SK-N-SH (cell line): ENCODE measurements at regions not wholly inside any gene's neighbourhood (a gene's known extent, or its start where the extent isn't known, plus 50 kb on each side); places are given as distances from the start of the nearest gene placed in this dataset.

Source experiments
- CTCF ChIA-PET: fragments of 300-600, 350-600 bp; formaldehyde crosslinking; extraction: SDS; loops from one replicate; lab custom pipeline; 2021; lab: Yijun Ruan, JAX
- POLR2A ChIA-PET: fragments of 350-600 bp; sonication (Branson Sonifier 250); formaldehyde crosslinking; extraction: SDS; loops from one replicate; lab custom pipeline; 2020; ENCODE audit warnings: antibody characterized with exemption, inconsistent platforms; lab: Yijun Ruan, JAX
- DNase-seq: peaks from one replicate; pipeline ENCODE4 v3.0.0; 2012
- H2AFZ ChIP-seq: fragments of 200-600 bp; sonication (generic); 2 replicates; pipeline ENCODE4 v1.8.1; 2016; ENCODE audit warnings: antibody characterized with exemption, mild to moderate bottlenecking, low read depth
- H3F3A ChIP-seq: fragments of 200-600 bp; sonication (generic); replicated peaks from 2 replicates; pipeline ENCODE3; 2016; ENCODE audit warnings: antibody characterized with exemption, mild to moderate bottlenecking; ENCODE audit not compliant: insufficient read depth
- H3K27ac ChIP-seq, 2 experiments: fragments of 200-500 bp in 1 of 2; fragments of 200-600 bp in 1 of 2; sonication (Bioruptor generic) in 1 of 2; sonication (generic), shearing (Covaris generic) in 1 of 2; 2 replicates each; pipeline versions ENCODE4 v1.5.1 to v1.6.1; 2014 to 2016; ENCODE audit warnings: low read depth in 2 of 2, inconsistent platforms in 1 of 2, low read length in 1 of 2, mild to moderate bottlenecking in 1 of 2, mixed read lengths in 1 of 2
- H3K27me3 ChIP-seq: fragments of 200-600 bp; sonication (generic), shearing (Covaris generic); 2 replicates; pipeline ENCODE4 v1.6.1; 2016; ENCODE audit warnings: mixed run types; ENCODE audit not compliant: insufficient read depth
- H3K36me3 ChIP-seq, 2 experiments: fragments of 200-500 bp in 1 of 2; fragments of 200-600 bp in 1 of 2; sonication (Bioruptor generic) in 1 of 2; sonication (generic) in 1 of 2; replicated peaks in 1 of 2; 2 replicates each; pipeline versions ENCODE3 to v1.5.1; 2014 to 2016; ENCODE audit warnings: low read length in 1 of 2, mild to moderate bottlenecking in 1 of 2; ENCODE audit not compliant: insufficient read depth in 2 of 2, control insufficient read depth in 1 of 2
- H3K4me1 ChIP-seq, 2 experiments: fragments of 200-500 bp in 1 of 2; fragments of 200-600 bp in 1 of 2; sonication (Bioruptor generic) in 1 of 2; sonication (generic), shearing (Covaris generic) in 1 of 2; 2 replicates each; pipeline versions ENCODE4 v1.5.1 to v1.6.1; 2014 to 2016; ENCODE audit warnings: low read depth in 1 of 2, low read length in 1 of 2, mixed run types in 1 of 2; ENCODE audit not compliant: insufficient read depth in 2 of 2, control insufficient read depth in 1 of 2
- H3K4me2 ChIP-seq: fragments of 200-600 bp; sonication (generic), shearing (Covaris generic); 2 replicates; pipeline ENCODE4 v1.6.1; 2017; ENCODE audit warnings: mixed run types
- H3K4me3 ChIP-seq, 2 experiments: fragments of 200-500 bp in 1 of 2; fragments of 200-600 bp in 1 of 2; sonication (Bioruptor generic) in 1 of 2; sonication (generic), shearing (Covaris generic) in 1 of 2; 2 replicates each; pipeline versions ENCODE4 v1.5.1 to v1.8.1; 2014 to 2016; ENCODE audit warnings: low read depth in 2 of 2, inconsistent platforms in 1 of 2, low read length in 1 of 2, mild to moderate bottlenecking in 1 of 2, mixed read lengths in 1 of 2, moderate library complexity in 1 of 2
- H3K79me2 ChIP-seq: fragments of 200-600 bp; sonication (generic); 2 replicates; pipeline ENCODE4 v1.8.1; 2017; ENCODE audit warnings: mild to moderate bottlenecking; ENCODE audit not compliant: insufficient read depth
- H3K9ac ChIP-seq: fragments of 200-600 bp; sonication (generic); 2 replicates; pipeline ENCODE4 v1.6.1; 2017; ENCODE audit warnings: mixed run types
- H3K9me2 ChIP-seq: fragments of 200-600 bp; sonication (generic); 2 replicates; pipeline ENCODE4 v1.6.1; 2017; ENCODE audit warnings: mixed run types
- H3K9me3 ChIP-seq: fragments of 200-600 bp; sonication (generic); 2 replicates; pipeline ENCODE4 v1.6.1; 2017; ENCODE audit warnings: mixed run types, mild to moderate bottlenecking, moderate library complexity
- H4K20me1 ChIP-seq: fragments of 200-600 bp; sonication (generic); 2 replicates; pipeline ENCODE4 v1.6.1; 2017; ENCODE audit warnings: mild to moderate bottlenecking, mixed run types; ENCODE audit not compliant: insufficient read depth
- CHD2 ChIP-seq: fragments of 150-350 bp; IDR thresholded peaks from 2 replicates; pipeline ENCODE4 v1.6.1; 2018; ENCODE audit warnings: low read length; ENCODE audit not compliant: partially characterized antibody
- CTCF ChIP-seq: fragments of 200-600 bp; sonication (generic); IDR thresholded peaks from 2 replicates; pipeline ENCODE4 v1.6.1; 2017; ENCODE audit warnings: antibody characterized with exemption, mild to moderate bottlenecking, moderate library complexity
- ELF1 ChIP-seq: IDR thresholded peaks from 2 replicates; pipeline ENCODE4 v1.4.0; 2012
- FOSL2 ChIP-seq: IDR thresholded peaks from 2 replicates; pipeline ENCODE4 v1.4.0; 2012; ENCODE audit warnings: low read depth, mild to moderate bottlenecking, moderate library complexity, borderline replicate concordance
- FOXJ3 ChIP-seq: sonication (generic); formaldehyde crosslinking; IDR thresholded peaks from 2 replicates; pipeline ENCODE4 v1.5.1; 2020; ENCODE audit warnings: mild to moderate bottlenecking, missing genetic modification reagents
- JUND ChIP-seq: IDR thresholded peaks from 2 replicates; pipeline ENCODE4 v1.4.0; 2012
- NFIC ChIP-seq: IDR thresholded peaks from 2 replicates; pipeline ENCODE4 v1.4.0; 2012; ENCODE audit warnings: borderline replicate concordance
- PBX3 ChIP-seq: IDR thresholded peaks from 2 replicates; pipeline ENCODE4; 2012
- REST ChIP-seq: IDR thresholded peaks from 2 replicates; pipeline ENCODE4 v1.6.1; 2012; ENCODE audit warnings: mild to moderate bottlenecking, low read depth, low read length, moderate library complexity
- RXRA ChIP-seq: IDR thresholded peaks from 2 replicates; pipeline ENCODE4 v1.4.0; 2012; ENCODE audit warnings: low read depth, mild to moderate bottlenecking, borderline replicate concordance
- SIN3A ChIP-seq: IDR thresholded peaks from 2 replicates; pipeline ENCODE4 v1.6.1; 2012; ENCODE audit warnings: low read depth, mild to moderate bottlenecking, low read length, moderate library complexity, borderline replicate concordance
- TCF12 ChIP-seq: IDR thresholded peaks from 2 replicates; pipeline ENCODE4 v1.4.0; 2012
- USF1 ChIP-seq: IDR thresholded peaks from 2 replicates; pipeline ENCODE4 v1.4.0; 2012; ENCODE audit warnings: low read depth, borderline replicate concordance
- USF2 ChIP-seq: fragments of 150-350 bp; IDR thresholded peaks from 2 replicates; pipeline ENCODE4 v1.6.1; 2017; ENCODE audit warnings: antibody characterized with exemption, low read length, low read depth, borderline replicate concordance
- YY1 ChIP-seq: IDR thresholded peaks from 2 replicates; pipeline ENCODE4 v1.4.0; 2012; ENCODE audit warnings: low read depth, mild to moderate bottlenecking
- ZBTB33 ChIP-seq: IDR thresholded peaks from 2 replicates; pipeline ENCODE4 v1.4.0; 2012; ENCODE audit warnings: low read depth, borderline replicate concordance
- WGBS: methylation state at CpG from one replicate; pipeline ENCODE4 v1.1.6; 2017; ENCODE audit warnings: low lambda C conversion rate; 5-methylcytosine and 5-hydroxymethylcytosine counted together

- H4K20me1 ChIP-seq = no peaks in the 10 kb centered on the region
- no peaks in the 10 kb centered on the region for H3F3A ChIP-seq
- H3K4me2 ChIP-seq = no peak overlapping the region
- TF ChIP-seq USF2 (no peak), CTCF (no peak), USF1 (no peak)
- no peaks in the 10 kb centered on the region for H3K27me3 ChIP-seq
- DNase-seq = no peak
- H3K4me1 ChIP-seq = peaks cover 4 to 12% of the 10 kb centered on the region in 2 experiments; a peak in 3 of 4 replicates
- H3K9me3 ChIP-seq = no peaks in the 10 kb centered on the region
- H3K27ac ChIP-seq = no peak overlapping the region
- POLR2A ChIA-PET = no interaction called here
- H3K9me2 ChIP-seq = no peaks in the 10 kb centered on the region
- no peaks in the 10 kb centered on the region for H3K36me3 ChIP-seq
- no peak overlapping the region for H2AFZ ChIP-seq
- WGBS = 70% methylated on average over 5 of the region's 5 CpGs
- H3K9ac ChIP-seq = no peak overlapping the region
- CTCF ChIA-PET = interaction anchor here (1.3 kb wide), 1 partner anchor 28 kb away, joined by 3 read pairs; no protein-coding TSS in a partner anchor
- no peaks in the 10 kb centered on the region for H3K79me2 ChIP-seq
- no peak overlapping the region for H3K4me3 ChIP-seq
These were observed 56.7 kb upstream of the USP1 start for GRCh38 chr1:62380181-62380580.

- H3K4me1 ChIP-seq = peaks cover 12 to 15% of the 10 kb centered on the region in 2 experiments; a peak in 3 of 4 replicates
- H3K4me3 ChIP-seq = no peak overlapping the region
- H3K36me3 ChIP-seq = no peaks in the 10 kb centered on the region
- H3K9ac ChIP-seq = no peak overlapping the region
- H3K27me3 ChIP-seq = no peaks in the 10 kb centered on the region
- no peaks in the 10 kb centered on the region for H3F3A ChIP-seq
- no peak overlapping the region for H2AFZ ChIP-seq
- POLR2A ChIA-PET = interaction anchor here (0.6 kb wide), 1 partner anchor 198 kb away, joined by 3 read pairs; no protein-coding TSS in a partner anchor
- CTCF ChIA-PET = interaction anchor here (1.2 kb wide), 1 partner anchor 88 kb away, joined by 3 read pairs; no protein-coding TSS in a partner anchor
- no peaks in the 10 kb centered on the region for H4K20me1 ChIP-seq
- H3K4me2 ChIP-seq = no peak overlapping the region
- WGBS = 83% methylated on average over 10 of the region's 10 CpGs
- DNase-seq = no peak
- H3K9me3 ChIP-seq = no peaks in the 10 kb centered on the region
- no peaks in the 10 kb centered on the region for H3K9me2 ChIP-seq
- no peak overlapping the region for H3K27ac ChIP-seq
- no peaks in the 10 kb centered on the region for H3K79me2 ChIP-seq
- TF ChIP-seq SIN3A = no peak
- no peak for TF ChIP-seq PBX3
- no peak for TF ChIP-seq YY1
- no peak for TF ChIP-seq JUND
- TF ChIP-seq ELF1 = no peak
- no peak for TF ChIP-seq REST
- no peak for TF ChIP-seq NFIC
- TF ChIP-seq ZBTB33 = no peak
- TF ChIP-seq FOXJ3 (CRISPR knock-in tag) = no peak
- TF ChIP-seq TCF12 = no peak
- TF ChIP-seq RXRA = no peak
- no peak for TF ChIP-seq FOSL2
- TF ChIP-seq CHD2 = no peak
These were observed 54.8 kb upstream of the USP1 start for GRCh38 chr1:62381831-62382657.
